ENCODE measurements at regions not wholly inside any gene's neighbourhood (a gene's known extent, or its start where the extent isn't known, plus 50 kb on each side); places are given as distances from the start of the nearest gene placed in this dataset.

- TF ChIP-seq CTCF (IDR thresholded peaks at IDR 0.05) (no peak), POLR2A (IDR thresholded peaks at IDR 0.05) (no peak), POLR2AphosphoS5 (IDR thresholded peaks at IDR 0.05) (no peak), EP300 (IDR thresholded peaks at IDR 0.05) (no peak)
Measured at GRCh38 chr11:86183694-86184093, 60.9 kb upstream of the EED start.

Measured in suprapubic skin (tissue), 4 donors.